BJ (cell line): ENCODE measurements at regions not wholly inside any gene's neighbourhood (a gene's known extent, or its start where the extent isn't known, plus 50 kb on each side); places are given as distances from the start of the nearest gene placed in this dataset.

Source experiments
- CTCF ChIA-PET: fragments of 350-600 bp; formaldehyde crosslinking; extraction: SDS; loops from one replicate; lab custom pipeline; 2021; ENCODE audit warnings: antibody characterized with exemption, inconsistent platforms; lab: Yijun Ruan, JAX
- POLR2A ChIA-PET: fragments of 300-600 bp; sonication (Branson Sonifier 250); formaldehyde crosslinking; extraction: SDS; loops from one replicate; lab custom pipeline; 2021; ENCODE audit warnings: antibody characterized with exemption; lab: Charles Lee
- DNase-seq: peaks from one replicate; pipeline ENCODE4 v3.0.0-alpha.2; 2011; ENCODE audit warnings: low read depth
- H3K27me3 ChIP-seq: 2 replicates; pipeline ENCODE4 v1.6.0; 2011; ENCODE audit warnings: low read length; ENCODE audit not compliant: control insufficient read depth, insufficient read depth
- H3K36me3 ChIP-seq: 2 replicates; pipeline ENCODE4 v1.5.1; 2011; ENCODE audit warnings: low read length; ENCODE audit not compliant: control insufficient read depth, insufficient read depth
- H3K4me3 ChIP-seq: 2 replicates; pipeline ENCODE4 v1.5.1; 2011; ENCODE audit warnings: low read depth, mild to moderate bottlenecking, control low read depth, low read length
- CTCF ChIP-seq: IDR thresholded peaks from 2 replicates; pipeline ENCODE4 v1.5.1; 2011; ENCODE audit warnings: low read depth, mild to moderate bottlenecking, control low read depth, inconsistent platforms, low read length, moderate library complexity; ENCODE audit not compliant: insufficient read depth

- no peaks in the 10 kb centered on the region for H3K36me3 ChIP-seq
- TF ChIP-seq CTCF, result no peak
- CTCF ChIA-PET, result no interaction called here
- POLR2A ChIA-PET, result no interaction called here
- no peaks in the 10 kb centered on the region for H3K27me3 ChIP-seq
- H3K4me3 ChIP-seq, result no peak overlapping the region
- DNase-seq, result no peak
These were observed 321.3 kb downstream of the PTTG2 start for GRCh38 chr4:38281371-38282071.

GRCh38 chr4:38283724-38284123 is 323.5 kb downstream of the PTTG2 start:
- ChIA-PET POLR2A (no interaction called here), CTCF (interaction anchor here (1.5 kb wide), 1 partner anchor 9 kb away, joined by 4 read pairs; no protein-coding TSS in a partner anchor)
- H3K36me3 ChIP-seq, result no peaks in the 10 kb centered on the region
- TF ChIP-seq CTCF, result no peak
- no peak for DNase-seq
- H3K27me3 ChIP-seq, result 0 out of 2 replicates have a peak, but pooled peaks cover 1% of the 10 kb centered on the region
- H3K4me3 ChIP-seq, result no peak overlapping the region

GRCh38 chr4:38284294-38285030 is 324.3 kb downstream of the PTTG2 start:
- DNase-seq, result no peak
- Histone ChIP-seq H3K36me3 (no peaks in the 10 kb centered on the region), H3K27me3 (0 out of 2 replicates have a peak, but pooled peaks cover 1% of the 10 kb centered on the region), H3K4me3 (no peak overlapping the region)
- ChIA-PET CTCF (interaction anchor here (1.3 to 1.5 kb wide), 2 partner anchors 9 to 35 kb away, joined by 3 to 4 read pairs; no protein-coding TSS in a partner anchor), POLR2A (no interaction called here)
- no peak for TF ChIP-seq CTCF

- 0 out of 2 replicates have a peak, but pooled peaks cover 1% of the 10 kb centered on the region for H3K27me3 ChIP-seq
- POLR2A ChIA-PET, result no interaction called here
- DNase-seq, result no peak
- H3K4me3 ChIP-seq, result no peak overlapping the region
- no peak for TF ChIP-seq CTCF
- H3K36me3 ChIP-seq, result no peaks in the 10 kb centered on the region
- CTCF ChIA-PET, result no interaction called here
These were observed 327.1 kb downstream of the PTTG2 start for GRCh38 chr4:38287101-38287851.
